Body of pancreas (tissue), 4 donors: ENCODE measurements at regions not wholly inside any gene's neighbourhood (a gene's known extent, or its start where the extent isn't known, plus 50 kb on each side); places are given as distances from the start of the nearest gene placed in this dataset.

Experiments used
- CTCF ChIP-seq, 7 experiments: fragments of 450-650 bp in 4 of 7; fragments of 200-600 bp in 3 of 7; sonication (generic) in 3 of 7; IDR thresholded peaks; one replicate each; pipeline ENCODE4 v1.5.1; 2016 to 2019; ENCODE audit warnings: antibody characterized with exemption in 7 of 7
- POLR2A ChIP-seq, 3 donors: fragments of 450-650 bp; IDR thresholded peaks; one replicate each; pipeline ENCODE4 v1.6.1; 2016; ENCODE audit warnings: antibody characterized with exemption in 3 of 3, mild to moderate bottlenecking in 2 of 3

- TF ChIP-seq POLR2A (IDR thresholded peaks at IDR 0.05) (no peak), CTCF (IDR thresholded peaks at IDR 0.05) (no peak)
These were observed 94.3 kb downstream of the GALR1 start for GRCh38 chr18:77343846-77344510.
